GM18508 (cell line): ENCODE measurements at regions not wholly inside any gene's neighbourhood (a gene's known extent, or its start where the extent isn't known, plus 50 kb on each side); places are given as distances from the start of the nearest gene placed in this dataset.
"Not testable (repeated sequence)": the region's sequence is repeated elsewhere in the genome, so short reads cannot be mapped to it uniquely, and the experiment has no call there.

Experiments
- ATAC-seq: cut with Tn5 transposase; IDR thresholded peaks from one replicate; pipeline ENCODE4 v1.9.1; 2021; ENCODE audit warnings: moderate number of reproducible peaks; ENCODE audit not compliant: insufficient read depth, unreplicated experiment

GRCh38 chrX:1105031-1105430, 107.4 kb downstream of the CRLF2 start:
- ATAC-seq: not testable (repeated sequence)

GRCh38 chrX:1103360-1103759, 109.1 kb downstream of the CRLF2 start:
- ATAC-seq: no peak

GRCh38 chrX:1102786-1103185, 109.7 kb downstream of the CRLF2 start:
- ATAC-seq: no peak

GRCh38 chrX:1102221-1102620, 110.2 kb downstream of the CRLF2 start:
- not testable (repeated sequence) for ATAC-seq

- no peak for ATAC-seq
Observed at GRCh38 chrX:1099146-1099770, 113.2 kb downstream of the CRLF2 start.

GRCh38 chrX:1097328-1097727, 115.1 kb downstream of the CRLF2 start:
- no peak for ATAC-seq

GRCh38 chrX:1094566-1095333, 117.7 kb downstream of the CRLF2 start:
- no peak for ATAC-seq

GRCh38 chrX:1093586-1094421, 118.6 kb downstream of the CRLF2 start:
- no peak for ATAC-seq

- ATAC-seq: no peak
Observed at GRCh38 chrX:1093121-1093520, 119.3 kb downstream of the CRLF2 start.

GRCh38 chrX:1086444-1087409, 125.7 kb downstream of the CRLF2 start:
- no peak for ATAC-seq

GRCh38 chrX:1085871-1086270, 126.6 kb downstream of the CRLF2 start:
- ATAC-seq: not testable (repeated sequence)

- ATAC-seq: no peak
Observed at GRCh38 chrX:1084689-1085088, 127.8 kb downstream of the CRLF2 start.

- no peak for ATAC-seq
Observed at GRCh38 chrX:1076871-1077651, 135.4 kb downstream of the CRLF2 start.

GRCh38 chrX:1075741-1076140, 136.7 kb downstream of the CRLF2 start:
- no peak for ATAC-seq

- ATAC-seq: no peak
Observed at GRCh38 chrX:1075156-1075555, 137.3 kb downstream of the CRLF2 start.

- ATAC-seq: no peak
Observed at GRCh38 chrX:1074755-1075154, 137.7 kb downstream of the CRLF2 start.

GRCh38 chrX:1074172-1074571, 138.3 kb downstream of the CRLF2 start:
- ATAC-seq: no peak

GRCh38 chrX:1072637-1073377, 139.6 kb downstream of the CRLF2 start:
- ATAC-seq: no peak

GRCh38 chrX:1071351-1071750, 141.1 kb downstream of the CRLF2 start:
- no peak for ATAC-seq
